ENCODE measurements at regions not wholly inside any gene's neighbourhood (a gene's known extent, or its start where the extent isn't known, plus 50 kb on each side); places are given as distances from the start of the nearest gene placed in this dataset.

GRCh38 chr20:59392736-59393135 lies 92.3 kb downstream of the EDN3 start:
- no peaks in the 10 kb centered on the region for H3K36me3 Mint-ChIP-seq
- ATAC-seq (replicated peaks) (no peak), DNase-seq (no peak)
- H3K27me3 Mint-ChIP-seq, result peaks cover 12% of the 10 kb centered on the region in 2 donors
- H3K9me3 Mint-ChIP-seq, result peaks cover 3 to 7% of the 10 kb centered on the region in 2 donors
- no peak overlapping the region for H3K4me3 Mint-ChIP-seq
- no peak overlapping the region for H3K27ac Mint-ChIP-seq
- H3K4me1 Mint-ChIP-seq, result no peaks in the 10 kb centered on the region

DNA sequence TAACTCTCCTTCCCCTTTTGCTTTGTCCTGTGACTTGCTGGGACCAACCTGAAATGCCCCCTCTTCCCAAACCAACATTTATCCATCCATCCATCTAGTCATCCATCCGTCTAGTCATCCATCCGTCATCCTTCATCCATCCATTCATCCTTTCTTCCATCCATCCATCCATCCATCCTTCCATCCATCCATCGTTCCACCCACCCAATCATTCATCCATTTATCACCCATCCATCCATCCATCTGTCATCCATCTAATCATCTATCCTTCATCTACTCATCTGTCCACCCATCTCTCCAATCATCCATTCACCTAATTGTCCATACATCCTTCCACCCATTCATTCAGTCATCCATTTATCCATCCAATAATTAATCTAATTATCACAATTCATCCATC lies 92.7 kb downstream of the EDN3 start:
- Mint-ChIP-seq H3K4me3 (no peak overlapping the region), H3K27ac (no peak overlapping the region), H3K27me3 (peaks cover 8 to 12% of the 10 kb centered on the region in 2 donors), H3K9me3 (peaks cover 3 to 7% of the 10 kb centered on the region in 2 donors), H3K4me1 (no peaks in the 10 kb centered on the region), H3K36me3 (no peaks in the 10 kb centered on the region)
- no peak for DNase-seq
- ATAC-seq (replicated peaks), result no peak

DNA sequence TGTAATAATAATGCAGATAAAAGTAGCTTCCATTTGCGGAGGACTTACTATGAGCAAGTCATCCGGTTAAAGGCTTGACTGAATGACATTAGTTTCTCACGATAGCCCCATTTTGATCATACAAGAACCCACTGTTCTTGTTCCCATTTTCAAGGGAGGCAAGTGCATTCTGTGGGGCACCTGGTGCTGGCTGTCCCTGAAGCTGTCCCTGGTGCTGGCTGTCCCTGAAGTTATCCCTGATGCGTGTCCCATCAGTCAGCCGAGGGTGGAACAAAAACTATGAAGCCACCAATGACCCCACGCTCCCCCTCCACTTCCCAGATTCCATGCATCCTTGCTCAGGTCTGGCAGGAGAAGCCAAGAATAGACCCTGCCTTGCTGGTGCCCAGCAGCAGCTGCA lies 95.3 kb downstream of the EDN3 start:
- Mint-ChIP-seq H3K36me3 (no peaks in the 10 kb centered on the region), H3K4me1 (no peaks in the 10 kb centered on the region), H3K27me3 (peaks cover 5 to 8% of the 10 kb centered on the region in 2 donors), H3K9me3 (peaks cover 3 to 4% of the 10 kb centered on the region in 2 donors), H3K27ac (no peak overlapping the region), H3K4me3 (no peak overlapping the region)
- no peak for ATAC-seq (replicated peaks)
- DNase-seq, result no peak

DNA sequence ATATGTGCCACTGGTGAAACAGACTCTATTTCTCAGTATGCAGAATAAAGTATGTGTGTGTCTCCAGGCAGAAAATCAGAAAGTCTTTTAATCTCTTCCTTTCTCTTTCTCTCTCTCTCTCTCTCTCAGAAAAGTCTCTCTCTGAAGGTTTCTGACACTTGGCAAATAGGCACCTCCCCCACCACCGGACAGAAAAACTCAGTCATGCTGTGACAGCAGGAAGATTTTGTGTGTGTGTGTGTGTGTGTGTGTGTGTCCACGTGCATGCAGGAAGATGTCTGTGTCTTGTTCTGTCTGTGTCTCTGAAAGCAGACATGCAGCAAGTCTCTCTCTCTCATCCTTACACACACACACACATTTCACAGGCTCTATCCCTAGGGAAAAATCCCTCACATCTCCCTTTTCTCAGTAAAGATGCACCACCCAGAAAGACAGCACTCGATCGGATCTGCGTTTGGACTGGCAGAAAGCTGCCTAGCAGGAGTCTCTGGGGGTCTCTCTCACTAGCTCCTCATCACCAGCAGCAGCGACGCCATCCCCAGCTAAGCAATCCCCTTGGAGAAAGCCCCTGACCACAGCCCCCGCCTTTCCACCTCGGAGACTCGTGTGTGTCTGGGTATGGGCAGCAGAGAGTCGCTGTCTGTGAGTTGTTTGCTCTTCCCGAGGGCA lies 98.3 kb downstream of the EDN3 start:
- H3K4me3 Mint-ChIP-seq, result no peak overlapping the region
- ATAC-seq (replicated peaks) (no peak), DNase-seq (no peak)
- no peaks in the 10 kb centered on the region for H3K36me3 Mint-ChIP-seq
- no peaks in the 10 kb centered on the region for H3K9me3 Mint-ChIP-seq
- H3K4me1 Mint-ChIP-seq, result peaks cover 0 to 2% of the 10 kb centered on the region in 2 donors
- no peak overlapping the region for H3K27ac Mint-ChIP-seq
- H3K27me3 Mint-ChIP-seq, result no peaks in the 10 kb centered on the region

- Mint-ChIP-seq H3K36me3 (no peaks in the 10 kb centered on the region), H3K9me3 (no peaks in the 10 kb centered on the region), H3K4me3 (no peak overlapping the region), H3K4me1 (peaks cover 0 to 2% of the 10 kb centered on the region in 2 donors), H3K27ac (no peak overlapping the region), H3K27me3 (peaks cover 7 to 8% of the 10 kb centered on the region in 2 donors)
- no peak for DNase-seq
- ATAC-seq (replicated peaks), result no peak
These were observed 99.2 kb downstream of the EDN3 start for GRCh38 chr20:59399426-59400099.

DNA sequence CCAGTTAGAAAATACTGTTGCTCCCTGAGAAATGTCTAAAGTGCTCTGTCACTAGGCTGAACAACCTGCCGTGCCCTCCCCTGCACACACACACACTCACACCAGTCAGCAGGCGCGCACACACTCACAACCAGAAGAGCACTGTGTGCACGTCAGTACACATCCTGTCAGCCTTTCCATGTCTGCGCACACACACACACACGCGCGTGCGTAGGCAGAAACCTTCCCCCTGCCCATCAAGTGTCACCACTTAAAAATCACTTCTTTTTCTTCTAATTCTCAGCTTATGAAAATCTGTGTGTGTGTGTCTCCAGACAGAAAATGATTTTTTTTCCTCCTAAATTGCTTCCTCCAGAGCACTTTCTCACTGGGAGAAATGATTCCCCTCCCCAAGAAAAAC lies 100.3 kb downstream of the EDN3 start:
- ATAC-seq (replicated peaks) (no peak), DNase-seq (no peak)
- peaks cover 18 to 19% of the 10 kb centered on the region in 2 donors for H3K27me3 Mint-ChIP-seq
- peaks cover 0 to 2% of the 10 kb centered on the region in 2 donors for H3K4me1 Mint-ChIP-seq
- H3K4me3 Mint-ChIP-seq, result no peak overlapping the region
- H3K36me3 Mint-ChIP-seq, result no peaks in the 10 kb centered on the region
- H3K27ac Mint-ChIP-seq, result no peak overlapping the region
- H3K9me3 Mint-ChIP-seq, result no peaks in the 10 kb centered on the region

- H3K27me3 Mint-ChIP-seq, result peaks cover 34 to 38% of the 10 kb centered on the region in 2 donors
- H3K36me3 Mint-ChIP-seq, result no peaks in the 10 kb centered on the region
- no peak for ATAC-seq (replicated peaks)
- no peak overlapping the region for H3K27ac Mint-ChIP-seq
- DNase-seq, result no peak
- H3K4me1 Mint-ChIP-seq, result peaks cover 0 to 2% of the 10 kb centered on the region in 2 donors
- H3K4me3 Mint-ChIP-seq, result no peak overlapping the region
- H3K9me3 Mint-ChIP-seq, result no peaks in the 10 kb centered on the region
These were observed 102.3 kb downstream of the EDN3 start for GRCh38 chr20:59402681-59403080.

- no peaks in the 10 kb centered on the region for H3K9me3 Mint-ChIP-seq
- H3K27me3 Mint-ChIP-seq, result peaks cover 42% of the 10 kb centered on the region in 2 donors
- H3K4me3 Mint-ChIP-seq, result peak overlapping the region in 1 of 2 donors; percentile 45
- no peak overlapping the region for H3K27ac Mint-ChIP-seq
- no peaks in the 10 kb centered on the region for H3K36me3 Mint-ChIP-seq
- DNase-seq (peak; percentile 29), ATAC-seq (replicated peaks) (peak; percentile 81 to 86)
- H3K4me1 Mint-ChIP-seq, result peaks cover 0 to 2% of the 10 kb centered on the region in 2 donors
These were observed 103.0 kb downstream of the EDN3 start for GRCh38 chr20:59403261-59403961.

DNA sequence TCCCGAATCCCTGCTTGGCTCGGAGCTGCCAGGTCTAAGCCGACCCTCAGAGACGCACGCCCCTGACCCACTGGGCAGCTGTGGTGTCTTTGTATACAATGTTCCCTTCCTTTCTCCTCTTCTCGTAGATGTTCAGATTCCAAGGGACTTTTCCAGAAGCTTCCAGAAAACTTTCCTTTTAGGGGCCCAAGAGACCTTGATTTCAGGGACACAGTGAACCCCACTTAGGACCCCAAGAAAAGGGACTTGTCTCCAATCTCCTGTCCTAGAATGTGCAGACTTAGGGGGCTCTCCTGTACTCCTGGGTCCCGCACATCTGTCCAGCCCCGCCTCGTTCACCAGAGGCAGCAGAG lies 103.5 kb downstream of the EDN3 start:
- Mint-ChIP-seq H3K4me3 (peak overlapping the region in 1 of 2 donors; percentile 3), H3K4me1 (peaks cover 0 to 2% of the 10 kb centered on the region in 2 donors)
- DNase-seq, result no peak

DNA sequence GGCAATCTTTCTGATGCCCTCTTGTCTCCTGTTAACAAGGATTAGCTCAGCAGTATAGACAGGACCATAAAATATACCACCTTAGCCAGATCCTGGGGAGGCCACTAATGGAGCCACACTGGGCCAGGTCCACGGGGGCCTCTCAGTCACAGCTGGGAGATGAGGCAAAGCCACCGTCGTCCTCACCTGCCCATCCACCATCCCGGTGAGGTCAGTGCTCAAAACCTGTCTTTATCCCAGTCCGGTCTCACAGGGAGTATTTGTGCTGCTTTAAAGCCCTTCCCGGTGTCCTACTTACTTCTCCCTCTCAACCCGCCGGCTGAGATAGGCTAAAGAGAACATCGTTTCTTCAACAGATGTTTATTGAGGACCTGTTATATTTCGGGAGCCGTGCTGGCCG lies 104.3 kb downstream of the EDN3 start:
- DNase-seq, result no peak
- H3K36me3 Mint-ChIP-seq, result no peaks in the 10 kb centered on the region
- H3K27ac Mint-ChIP-seq, result no peak overlapping the region
- peaks cover 42 to 47% of the 10 kb centered on the region in 2 donors for H3K27me3 Mint-ChIP-seq
- no peak for ATAC-seq (replicated peaks)
- peaks cover 0 to 2% of the 10 kb centered on the region in 2 donors for H3K4me1 Mint-ChIP-seq
- no peaks in the 10 kb centered on the region for H3K9me3 Mint-ChIP-seq
- no peak overlapping the region for H3K4me3 Mint-ChIP-seq

More for the DNA sequence above, 103.5 kb downstream of the EDN3 start:
- no peak for ATAC-seq (replicated peaks)
- Mint-ChIP-seq H3K36me3 (no peaks in the 10 kb centered on the region), H3K27ac (no peak overlapping the region), H3K9me3 (no peaks in the 10 kb centered on the region), H3K27me3 (peaks cover 42 to 45% of the 10 kb centered on the region in 2 donors)

DNA sequence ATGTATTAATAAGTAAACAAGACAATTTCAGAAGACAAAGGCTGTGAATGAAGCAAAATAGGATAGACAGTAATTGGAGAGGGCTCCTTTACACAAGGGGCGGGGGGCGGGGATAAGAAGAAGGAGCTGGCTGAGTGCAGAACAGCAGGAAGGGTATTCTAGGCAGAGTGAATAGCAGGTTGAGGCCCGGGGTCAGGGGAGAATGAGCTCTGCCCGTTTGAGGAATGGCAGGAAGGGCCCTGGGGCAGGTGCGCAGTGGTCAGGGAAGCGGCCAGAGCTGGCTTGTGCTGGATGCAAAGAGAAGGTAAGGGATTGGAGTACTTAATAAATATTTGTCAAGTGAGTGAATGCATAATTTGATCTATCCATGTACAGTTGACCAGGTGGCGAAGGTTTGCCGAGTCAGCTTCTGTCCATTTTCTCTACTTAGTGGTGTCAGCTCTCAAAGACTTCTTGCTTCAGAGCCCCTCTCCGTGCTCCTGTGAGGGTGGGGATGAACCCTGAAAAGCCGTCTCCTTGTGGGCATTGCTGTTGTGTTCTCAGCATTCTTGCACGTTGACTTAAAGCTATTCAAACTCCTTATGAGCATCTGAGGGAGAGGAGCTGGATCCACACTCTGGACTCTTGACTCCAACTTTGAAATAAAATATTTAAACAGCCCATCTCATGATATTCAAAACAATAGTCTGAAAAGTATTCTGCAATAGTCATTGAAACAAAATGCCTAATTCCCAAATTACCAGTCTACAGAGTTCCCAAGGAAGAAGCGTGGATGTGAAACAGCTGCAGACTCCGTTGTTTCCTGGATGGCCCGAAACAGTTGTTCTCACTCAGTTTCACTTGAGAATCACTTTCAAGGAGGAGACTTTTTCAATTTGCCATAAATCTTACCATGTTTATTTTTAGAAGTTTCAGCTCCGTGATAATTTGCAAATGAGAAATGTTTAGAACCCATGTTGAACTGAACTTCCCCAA lies 105.1 kb downstream of the EDN3 start:
- DNase-seq, result no peak
- Mint-ChIP-seq H3K4me3 (no peak overlapping the region), H3K27me3 (peaks cover 42 to 47% of the 10 kb centered on the region in 2 donors)

GRCh38 chr20:59406446-59406845 lies 106.0 kb downstream of the EDN3 start:
- Mint-ChIP-seq H3K4me1 (peaks cover 0 to 2% of the 10 kb centered on the region in 2 donors), H3K36me3 (no peaks in the 10 kb centered on the region), H3K9me3 (no peaks in the 10 kb centered on the region), H3K27me3 (peaks cover 42 to 47% of the 10 kb centered on the region in 2 donors), H3K4me3 (no peak overlapping the region), H3K27ac (no peak overlapping the region)
- ATAC-seq (replicated peaks) (no peak), DNase-seq (no peak)

More for the DNA sequence above, 105.1 kb downstream of the EDN3 start:
- H3K9me3 Mint-ChIP-seq, result no peaks in the 10 kb centered on the region
- no peak for ATAC-seq (replicated peaks)
- peaks cover 0 to 2% of the 10 kb centered on the region in 2 donors for H3K4me1 Mint-ChIP-seq
- no peak overlapping the region for H3K27ac Mint-ChIP-seq
- H3K36me3 Mint-ChIP-seq, result no peaks in the 10 kb centered on the region

GRCh38 chr20:59411170-59411569 lies 110.8 kb downstream of the EDN3 start:
- Mint-ChIP-seq H3K9me3 (no peaks in the 10 kb centered on the region), H3K27ac (no peak overlapping the region)
- ATAC-seq (replicated peaks), result no peak

DNA sequence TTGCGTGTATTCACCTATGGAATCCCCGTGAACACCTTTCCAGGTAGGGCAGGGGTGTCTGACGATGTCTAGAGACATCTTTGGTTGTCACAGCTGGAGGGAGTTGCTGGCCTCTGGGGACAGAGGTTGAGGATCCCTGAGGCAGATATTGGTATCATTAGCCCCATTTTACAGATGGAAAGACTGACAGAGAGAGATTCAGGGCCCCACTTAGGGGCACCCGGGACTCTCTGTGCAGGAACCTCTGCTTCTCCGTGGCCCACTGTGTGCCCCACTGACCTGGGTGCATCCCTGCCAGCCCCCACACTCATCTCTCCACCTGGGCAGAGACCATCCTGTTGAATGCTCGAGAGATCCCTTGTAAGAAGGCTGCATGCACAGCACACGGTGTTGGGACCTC lies 111.2 kb downstream of the EDN3 start:
- Mint-ChIP-seq H3K27ac (no peak overlapping the region), H3K27me3 (peaks cover 15 to 26% of the 10 kb centered on the region in 2 donors), H3K4me3 (no peak overlapping the region), H3K36me3 (no peaks in the 10 kb centered on the region), H3K9me3 (no peaks in the 10 kb centered on the region), H3K4me1 (no peaks in the 10 kb centered on the region)
- ATAC-seq (replicated peaks) (no peak), DNase-seq (no peak)

More at GRCh38 chr20:59411170-59411569, 110.8 kb downstream of the EDN3 start:
- Mint-ChIP-seq H3K27me3 (peaks cover 19 to 30% of the 10 kb centered on the region in 2 donors), H3K36me3 (no peaks in the 10 kb centered on the region), H3K4me3 (no peak overlapping the region), H3K4me1 (no peaks in the 10 kb centered on the region)
- DNase-seq, result no peak

Data from stimulated activated naive B cell treated with anti-CD40 and anti-IgM and Interleukin-4, amounts not matched to agents 10 μg/mL and 1 μg/mL and 100 μg/mL, for 72 hours (primary cell).